ENCODE measurements at regions not wholly inside any gene's neighbourhood (a gene's known extent, or its start where the extent isn't known, plus 50 kb on each side); places are given as distances from the start of the nearest gene placed in this dataset.

DNA sequence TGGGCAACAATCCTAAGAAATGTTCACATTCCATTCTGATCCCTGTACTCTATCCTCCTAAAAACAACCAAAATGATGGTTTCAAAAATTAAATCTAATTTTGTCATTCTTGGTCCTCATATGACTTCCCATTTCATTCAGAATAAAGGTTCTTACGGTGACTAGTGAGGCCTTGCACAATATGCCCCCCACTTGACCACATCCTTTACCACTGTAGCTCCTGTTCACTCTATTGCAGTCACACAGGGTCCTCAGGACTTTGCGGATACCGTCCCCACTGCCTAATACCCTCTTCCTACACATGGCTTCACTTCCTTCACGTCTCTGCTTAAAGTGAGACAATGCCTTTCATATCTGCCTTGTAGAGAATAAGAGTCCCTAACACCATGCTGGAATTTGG lies 1058.7 kb upstream of the KLHL29 start:
- Histone ChIP-seq H3K9me3 (ENCODE audit: control insufficient read depth, insufficient read depth, low read depth, low read length) (no peaks in the 10 kb centered on the region), H3K4me1 (ENCODE audit: control insufficient read depth, insufficient read depth, low read length) (no peaks in the 10 kb centered on the region), H3K27ac (ENCODE audit: extremely low read depth, low read depth, low read length) (no peak overlapping the region), H3K36me3 (ENCODE audit: control insufficient read depth in 2 of 2, insufficient read depth in 1 of 2, low read length in 2 of 2) (no peaks in the 10 kb centered on the region), H3K4me3 (ENCODE audit: low read depth, low read length) (no peak overlapping the region)
- POLR2A ChIA-PET = no interaction called here
- TF ChIP-seq ZNF350 (tag by site-specific recombination; IDR thresholded peaks at IDR 0.05) = no peak
- TF ChIP-seq OSR2 (tag by site-specific recombination; IDR thresholded peaks at IDR 0.05) = no peak
- TF ChIP-seq ZBTB48 (tag by site-specific recombination; IDR thresholded peaks at IDR 0.05) = no peak
- TF ChIP-seq HOXC10 (CRISPR knock-in tag; IDR thresholded peaks at IDR 0.05) = no peak
- no peak for TF ChIP-seq ZNF660 (tag by site-specific recombination; IDR thresholded peaks at IDR 0.05)
- no peak for TF ChIP-seq ZNF19 (tag by site-specific recombination; IDR thresholded peaks at IDR 0.05; ENCODE audit: low read depth)
- no peak for TF ChIP-seq PRDM6 (tag by site-specific recombination; IDR thresholded peaks at IDR 0.05)
- no peak for TF ChIP-seq ZBTB21 (tag by site-specific recombination; IDR thresholded peaks at IDR 0.05)
- TF ChIP-seq GLIS1 (tag by site-specific recombination; IDR thresholded peaks at IDR 0.05) = no peak
- no peak for TF ChIP-seq ZFP69B (tag by site-specific recombination; IDR thresholded peaks at IDR 0.05)
- no peak for TF ChIP-seq SALL2 (tag by site-specific recombination; IDR thresholded peaks at IDR 0.05; ENCODE audit: borderline replicate concordance)
- TF ChIP-seq, protein P1, sequence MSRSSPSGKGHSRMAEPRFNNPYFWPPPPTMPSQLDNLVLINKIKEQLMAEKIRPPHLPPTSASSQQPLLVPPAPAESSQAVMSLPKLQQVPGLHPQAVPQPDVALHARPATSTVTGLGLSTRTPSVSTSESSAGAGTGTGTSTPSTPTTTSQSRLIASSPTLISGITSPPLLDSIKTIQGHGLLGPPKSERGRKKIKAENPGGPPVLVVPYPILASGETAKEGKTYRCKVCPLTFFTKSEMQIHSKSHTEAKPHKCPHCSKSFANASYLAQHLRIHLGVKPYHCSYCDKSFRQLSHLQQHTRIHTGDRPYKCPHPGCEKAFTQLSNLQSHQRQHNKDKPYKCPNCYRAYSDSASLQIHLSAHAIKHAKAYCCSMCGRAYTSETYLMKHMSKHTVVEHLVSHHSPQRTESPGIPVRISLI (tag by site-specific recombination; IDR thresholded peaks at IDR 0.05) = no peak
- TF ChIP-seq ZSCAN16 (tag by site-specific recombination; IDR thresholded peaks at IDR 0.05) = no peak
- no peak for TF ChIP-seq ZNF37A (tag by site-specific recombination; IDR thresholded peaks at IDR 0.05)
- no peak for TF ChIP-seq SCRT2 (tag by site-specific recombination; IDR thresholded peaks at IDR 0.05)
- TF ChIP-seq ZNF248 (tag by site-specific recombination; IDR thresholded peaks at IDR 0.05) = no peak
- CTCF ChIA-PET = no interaction called here

- ChIA-PET CTCF (no interaction called here), POLR2A (no interaction called here)
- Histone ChIP-seq H3K9me3 (ENCODE audit: control insufficient read depth, insufficient read depth, low read depth, low read length) (no peaks in the 10 kb centered on the region), H3K4me1 (ENCODE audit: control insufficient read depth, insufficient read depth, low read length) (no peaks in the 10 kb centered on the region), H3K36me3 (ENCODE audit: control insufficient read depth in 2 of 2, insufficient read depth in 1 of 2, low read length in 2 of 2) (no peaks in the 10 kb centered on the region), H3K27ac (ENCODE audit: extremely low read depth, low read depth, low read length) (no peak overlapping the region), H3K4me3 (ENCODE audit: low read depth, low read length) (no peak overlapping the region)
- TF ChIP-seq ZNF341 (tag by site-specific recombination; IDR thresholded peaks at IDR 0.05; ENCODE audit: low read depth) (no peak), ZNF664 (tag by site-specific recombination; IDR thresholded peaks at IDR 0.05) (no peak), ZNF561 (tag by site-specific recombination; IDR thresholded peaks at IDR 0.05; ENCODE audit: borderline replicate concordance) (no peak)
Observed at GRCh38 chr2:22329211-22330154, 1055.5 kb upstream of the KLHL29 start.

DNA sequence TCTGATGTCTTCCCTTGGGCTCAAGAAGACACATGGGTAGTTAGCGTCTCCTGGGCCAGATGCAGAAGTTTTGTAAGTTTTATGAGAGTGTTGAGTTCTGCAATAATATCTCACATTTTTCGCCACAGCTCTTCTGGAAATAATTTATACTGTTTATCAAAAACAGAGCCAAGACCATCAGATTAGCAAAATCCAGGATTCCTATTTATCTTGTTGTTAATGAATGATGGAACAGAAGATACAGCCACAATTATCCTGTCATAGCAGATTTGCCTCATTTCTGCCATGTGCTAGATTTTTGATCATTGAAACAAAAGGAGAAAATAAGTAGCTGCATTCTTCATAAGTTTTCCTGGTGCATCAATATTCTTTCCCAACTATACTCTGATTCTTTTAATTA lies 1048.6 kb upstream of the KLHL29 start:
- no peak overlapping the region for H3K27ac ChIP-seq (ENCODE audit: extremely low read depth, low read depth, low read length)
- ChIA-PET CTCF (interaction anchor here (1.0 kb wide), 1 partner anchor 19 kb away, joined by 3 read pairs; no protein-coding TSS in a partner anchor), POLR2A (no interaction called here)
- H3K4me3 ChIP-seq (ENCODE audit: low read depth, low read length) = no peak overlapping the region
- H3K9me3 ChIP-seq (ENCODE audit: control insufficient read depth, insufficient read depth, low read depth, low read length) = no peaks in the 10 kb centered on the region
- H3K36me3 ChIP-seq (ENCODE audit: control insufficient read depth in 2 of 2, insufficient read depth in 1 of 2, low read length in 2 of 2) = no peaks in the 10 kb centered on the region
- H3K4me1 ChIP-seq (ENCODE audit: control insufficient read depth, insufficient read depth, low read length) = no peaks in the 10 kb centered on the region
- TF ChIP-seq, protein P2, sequence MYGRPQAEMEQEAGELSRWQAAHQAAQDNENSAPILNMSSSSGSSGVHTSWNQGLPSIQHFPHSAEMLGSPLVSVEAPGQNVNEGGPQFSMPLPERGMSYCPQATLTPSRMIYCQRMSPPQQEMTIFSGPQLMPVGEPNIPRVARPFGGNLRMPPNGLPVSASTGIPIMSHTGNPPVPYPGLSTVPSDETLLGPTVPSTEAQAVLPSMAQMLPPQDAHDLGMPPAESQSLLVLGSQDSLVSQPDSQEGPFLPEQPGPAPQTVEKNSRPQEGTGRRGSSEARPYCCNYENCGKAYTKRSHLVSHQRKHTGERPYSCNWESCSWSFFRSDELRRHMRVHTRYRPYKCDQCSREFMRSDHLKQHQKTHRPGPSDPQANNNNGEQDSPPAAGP (tag by site-specific recombination; IDR thresholded peaks at IDR 0.05) = no peak
- TF ChIP-seq BCL6B (tag by site-specific recombination; IDR thresholded peaks at IDR 0.05) (no peak), ZBTB48 (tag by site-specific recombination; IDR thresholded peaks at IDR 0.05) (no peak), ZNF426 (tag by site-specific recombination; IDR thresholded peaks at IDR 0.05) (no peak), ZNF24 (tag by site-specific recombination; IDR thresholded peaks at IDR 0.05) (no peak), ZNF2 (tag by site-specific recombination; IDR thresholded peaks at IDR 0.05) (no peak), ZNF830 (tag by site-specific recombination; IDR thresholded peaks at IDR 0.05; ENCODE audit: low read depth) (no peak), ZNF274 (IDR thresholded peaks at IDR 0.05; ENCODE audit: low read length) (no peak), ZNF274 (tag by site-specific recombination; IDR thresholded peaks at IDR 0.05; ENCODE audit: borderline replicate concordance) (no peak), ZNF404 (tag by site-specific recombination; IDR thresholded peaks at IDR 0.05) (no peak), IKZF3 (tag by site-specific recombination; IDR thresholded peaks at IDR 0.05) (no peak)

Measured in HEK293 (cell line).